ENCODE measurements at regions not wholly inside any gene's neighbourhood (a gene's known extent, or its start where the extent isn't known, plus 50 kb on each side); places are given as distances from the start of the nearest gene placed in this dataset.
"Not testable (repeated sequence)": the region's sequence is repeated elsewhere in the genome, so short reads cannot be mapped to it uniquely, and the experiment has no call there.

DNA sequence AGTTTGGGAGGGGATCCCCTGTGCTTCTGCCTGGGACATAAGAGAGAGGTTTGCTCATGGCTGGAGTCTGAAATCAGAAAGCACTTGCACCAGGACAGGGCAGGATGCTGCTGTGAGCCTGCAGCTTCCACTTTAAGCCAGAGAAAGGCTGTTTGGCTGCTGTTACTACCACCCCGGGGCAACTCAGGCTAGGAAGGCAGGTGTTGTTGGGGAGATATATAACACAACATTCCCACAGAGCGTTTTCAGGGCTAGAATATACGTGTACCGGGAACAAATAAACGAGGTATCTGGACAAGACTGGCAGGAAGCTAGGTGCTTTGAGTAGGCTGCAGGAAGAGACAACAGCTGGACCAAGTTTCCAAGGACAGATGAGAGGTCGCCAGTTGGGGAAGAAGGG, 313.3 kb upstream of the CCL2 start:
- intact Hi-C loops (cut with DNase I), result no loop called here

DNA sequence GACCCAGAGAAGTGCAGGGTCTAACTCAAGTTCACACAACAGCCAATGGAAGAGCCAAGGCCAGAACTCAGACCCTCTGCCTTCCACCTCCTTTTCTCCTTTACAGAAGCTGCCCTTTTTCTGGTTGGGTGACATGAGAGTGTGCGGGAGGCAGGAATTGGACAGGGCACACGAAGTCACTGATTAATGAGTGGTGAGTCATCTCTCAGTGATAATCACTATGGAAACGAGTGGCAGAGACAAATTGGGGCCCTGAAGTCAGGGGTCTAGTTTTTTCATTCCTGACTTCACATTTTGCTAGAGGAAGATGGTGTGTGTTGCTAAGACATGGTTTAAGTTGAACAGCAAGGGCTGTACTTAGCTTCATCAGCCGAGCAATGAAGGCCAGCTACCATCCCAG, 312.7 kb upstream of the CCL2 start:
- intact Hi-C loops (cut with DNase I), result no loop called here
- DNase-seq (ENCODE audit: low spot score), result no peak

More for the DNA sequence above, 313.3 kb upstream of the CCL2 start:
- no peak for DNase-seq (ENCODE audit: low spot score)

DNA sequence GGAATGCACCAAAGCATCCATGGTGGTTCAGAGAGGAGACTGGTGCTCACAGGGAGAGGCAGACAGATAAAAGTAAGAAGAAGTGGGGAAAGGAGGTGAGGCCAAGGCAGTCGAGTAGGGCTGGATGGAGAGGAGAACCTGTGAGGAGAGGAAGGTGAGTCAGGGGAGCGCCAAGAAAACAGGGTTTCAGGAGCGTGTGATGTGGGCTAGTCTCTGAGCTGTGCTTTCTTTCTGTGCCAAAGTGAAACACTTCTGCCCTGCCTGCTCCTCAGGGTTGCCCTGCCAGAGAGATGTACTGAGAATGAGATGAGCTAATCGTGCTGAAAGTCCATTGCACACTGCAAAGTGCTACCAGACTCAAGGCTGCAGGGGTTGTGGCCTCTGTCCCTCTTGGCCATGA, 310.7 kb upstream of the CCL2 start:
- intact Hi-C loops (cut with DNase I), result no loop called here
- no peak for DNase-seq (ENCODE audit: low spot score)

- no peak for DNase-seq (ENCODE audit: low spot score)
- intact Hi-C loops (cut with DNase I), result no loop called here
These were observed 310.3 kb upstream of the CCL2 start for GRCh38 chr17:33944826-33945225.

- DNase-seq (ENCODE audit: low spot score), result no peak
- intact Hi-C loops (cut with DNase I), result no loop called here
These were observed 309.2 kb upstream of the CCL2 start for GRCh38 chr17:33945646-33946546.

GRCh38 chr17:33947762-33948161, 307.3 kb upstream of the CCL2 start:
- no peak for DNase-seq (ENCODE audit: low spot score)
- intact Hi-C loops (cut with DNase I), result no loop called here

DNA sequence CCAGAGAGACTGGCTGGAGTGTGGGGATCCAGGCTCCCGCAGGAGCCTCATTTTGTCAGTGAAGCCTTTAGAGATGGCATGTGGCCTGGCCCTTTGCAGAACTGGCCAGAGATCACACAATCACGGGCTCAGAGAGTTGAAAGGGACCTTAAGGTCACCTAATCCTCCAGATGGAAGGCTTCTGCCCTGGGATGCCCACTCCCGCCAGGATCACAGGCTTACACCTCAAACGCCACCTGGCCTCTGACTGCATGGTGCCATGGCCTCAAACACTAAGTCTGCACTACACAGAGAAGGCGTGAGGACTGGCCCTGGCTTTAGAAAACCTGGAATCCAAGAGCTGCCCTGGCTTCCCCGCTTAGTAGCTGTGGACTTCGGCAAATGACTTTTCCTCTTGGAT, 306.8 kb upstream of the CCL2 start:
- intact Hi-C loops (cut with DNase I), result no loop called here
- no peak for DNase-seq (ENCODE audit: low spot score)

GRCh38 chr17:33949100-33949499, 306.0 kb upstream of the CCL2 start:
- no peak for DNase-seq (ENCODE audit: low spot score)
- intact Hi-C loops (cut with DNase I), result no loop called here

DNA sequence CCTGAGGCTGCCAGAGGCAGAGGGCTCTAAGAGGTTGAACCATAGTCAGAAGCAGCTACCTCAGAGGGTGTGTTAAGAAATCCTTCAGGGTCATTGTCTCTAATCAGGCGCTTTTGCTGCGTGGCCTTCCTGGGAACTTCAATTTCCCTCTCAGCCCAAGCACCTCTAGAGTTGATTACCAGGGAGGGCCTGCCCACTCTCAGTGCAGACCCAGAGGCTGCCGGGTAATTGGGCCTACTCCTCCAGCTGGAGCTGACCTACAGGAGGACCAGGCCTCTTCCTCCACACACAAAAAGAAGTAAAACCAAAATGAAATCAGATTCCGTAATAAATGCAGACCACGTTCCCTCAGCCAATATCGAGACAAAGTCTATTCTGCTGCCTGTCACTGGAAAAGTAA, 305.0 kb upstream of the CCL2 start:
- no peak for DNase-seq (ENCODE audit: low spot score)

GRCh38 chr17:33952425-33952824, 302.7 kb upstream of the CCL2 start:
- intact Hi-C loops (cut with DNase I), result no loop called here
- DNase-seq (ENCODE audit: low spot score), result no peak

More for the DNA sequence above, 305.0 kb upstream of the CCL2 start:
- intact Hi-C loops (cut with DNase I), result no loop called here

GRCh38 chr17:33954597-33954996, 300.5 kb upstream of the CCL2 start:
- intact Hi-C loops (cut with DNase I), result no loop called here
- no peak for DNase-seq (ENCODE audit: low spot score)

DNA sequence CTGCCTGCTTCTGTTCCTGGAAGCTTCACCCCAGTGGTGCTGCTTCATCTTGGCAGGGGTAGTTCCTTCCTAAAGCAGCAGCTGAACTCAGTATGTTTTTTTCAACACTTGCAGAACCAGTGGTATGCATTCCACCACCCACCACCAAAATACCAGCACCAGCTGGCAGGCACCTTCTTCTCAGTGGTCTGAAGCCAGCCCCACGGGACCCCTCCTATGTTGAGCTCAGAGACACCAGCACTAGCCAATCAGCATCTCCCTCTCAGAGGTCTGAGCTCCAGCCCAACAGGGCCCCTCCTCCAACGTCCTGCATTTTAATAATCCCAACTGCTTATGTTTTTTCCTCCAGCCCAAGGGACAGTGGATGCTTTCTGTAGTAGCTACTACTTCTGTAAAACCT, 299.6 kb upstream of the CCL2 start:
- intact Hi-C loops (cut with DNase I), result no loop called here
- no peak for DNase-seq (ENCODE audit: low spot score)

DNA sequence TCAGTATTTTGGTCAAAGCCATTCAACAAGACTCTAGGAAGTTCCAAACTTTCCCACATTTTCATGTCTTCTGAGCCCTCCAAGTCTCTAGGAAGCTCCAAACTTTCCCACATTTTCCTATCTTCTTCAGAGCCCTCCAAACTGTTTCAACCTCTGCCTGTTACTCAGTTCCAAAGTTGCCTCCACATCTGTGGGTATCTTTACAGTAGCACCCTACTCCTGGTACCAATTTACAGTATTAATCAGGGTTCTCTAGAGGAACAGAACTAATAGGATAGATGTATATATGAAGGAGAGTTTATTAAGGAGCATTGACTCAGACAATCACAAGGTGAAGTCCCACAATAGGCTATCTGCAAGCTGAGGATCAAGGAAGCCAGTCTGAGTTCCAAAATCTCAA, 296.0 kb upstream of the CCL2 start:
- DNase-seq (ENCODE audit: low spot score); intact Hi-C loops (cut with DNase I): not testable (repeated sequence)

- intact Hi-C loops (cut with DNase I), result no loop called here
- no peak for DNase-seq (ENCODE audit: low spot score)
These were observed 292.0 kb upstream of the CCL2 start for GRCh38 chr17:33962857-33963655.

GRCh38 chr17:33964344-33964979, 290.6 kb upstream of the CCL2 start:
- no peak for DNase-seq (ENCODE audit: low spot score)
- intact Hi-C loops (cut with DNase I), result no loop called here

- no peak for DNase-seq (ENCODE audit: low spot score)
- intact Hi-C loops (cut with DNase I), result no loop called here
These were observed 288.6 kb upstream of the CCL2 start for GRCh38 chr17:33966410-33967059.

- no peak for DNase-seq (ENCODE audit: low spot score)
- intact Hi-C loops (cut with DNase I), result no loop called here
These were observed 287.3 kb upstream of the CCL2 start for GRCh38 chr17:33967608-33968349.

- no peak for DNase-seq (ENCODE audit: low spot score)
These were observed 286.6 kb upstream of the CCL2 start for GRCh38 chr17:33968350-33969044.

DNA sequence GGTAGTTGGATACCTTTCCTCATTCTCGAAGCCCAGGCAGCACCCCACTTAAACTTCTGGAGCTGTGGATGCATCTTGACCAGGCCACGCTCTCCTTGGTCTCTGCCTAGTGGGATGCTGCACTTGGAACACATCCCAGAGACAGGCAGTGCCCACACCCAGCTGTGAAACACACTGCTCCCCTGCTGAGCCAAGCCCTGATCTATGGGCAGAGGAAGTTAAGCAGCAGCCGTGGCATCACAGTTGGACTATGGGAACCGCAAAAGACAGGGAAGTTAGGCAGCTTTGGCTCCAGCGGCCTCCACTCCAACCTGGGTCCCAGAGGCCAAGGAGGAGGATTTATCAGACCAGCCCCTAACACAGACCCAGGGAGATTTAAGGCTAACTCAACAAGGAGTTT, 284.8 kb upstream of the CCL2 start:
- no peak for DNase-seq (ENCODE audit: low spot score)

More at GRCh38 chr17:33968350-33969044, 286.6 kb upstream of the CCL2 start:
- intact Hi-C loops (cut with DNase I), result no loop called here

More for the DNA sequence above, 284.8 kb upstream of the CCL2 start:
- intact Hi-C loops (cut with DNase I), result no loop called here
